Panc1 (cell line): ENCODE measurements at regions not wholly inside any gene's neighbourhood (a gene's known extent, or its start where the extent isn't known, plus 50 kb on each side); places are given as distances from the start of the nearest gene placed in this dataset.

Experiments used
- ATAC-seq: fragments of 200-7000 bp; cut with Tn5 transposase; 2 replicates; pipeline ENCODE4 v1.9.1; 2020; ENCODE audit warnings: mild to moderate bottlenecking, moderate library complexity
- BruUV-seq: library from RNA; stranded (reverse); fragments of 400-500 nt; replicated peaks from 2 replicates; lab custom pipeline; 2021; lab: Mats Ljungman, UMichigan
- CTCF ChIA-PET: fragments of 300-600 bp; sonication (Branson Sonifier 250); formaldehyde crosslinking; loops from one replicate; lab custom pipeline; 2022; ENCODE audit warnings: antibody characterized with exemption; lab: Charles Lee
- POLR2A ChIA-PET: fragments of 300-600 bp; sonication (Branson Sonifier 250); formaldehyde crosslinking; loops from one replicate; lab custom pipeline; 2022; ENCODE audit warnings: antibody characterized with exemption; lab: Charles Lee
- DNase-seq: peaks from one replicate; pipeline ENCODE4 v3.0.0-alpha.2; 2010; ENCODE audit warnings: low read depth, low spot score
- H3K27ac ChIP-seq: 2 replicates; pipeline ENCODE4 v1.5.1; 2011; ENCODE audit warnings: mild to moderate bottlenecking, low read length, inconsistent platforms
- H3K27me3 ChIP-seq: fragments of 200-500 bp; sonication (Bioruptor generic); 2 replicates; pipeline ENCODE4 v1.6.0; 2014; ENCODE audit warnings: low read length, inconsistent platforms; ENCODE audit not compliant: control insufficient read depth, insufficient read depth
- H3K36me3 ChIP-seq: fragments of 200-500 bp; sonication (Bioruptor generic); 2 replicates; pipeline ENCODE4 v1.5.1; 2014; ENCODE audit warnings: inconsistent platforms, mild to moderate bottlenecking, low read length, moderate library complexity; ENCODE audit not compliant: control insufficient read depth, insufficient read depth
- H3K4me1 ChIP-seq: 2 replicates; pipeline ENCODE4 v1.5.1; 2011; ENCODE audit warnings: inconsistent platforms, mild to moderate bottlenecking, low read length, moderate library complexity; ENCODE audit not compliant: control insufficient read depth, insufficient read depth
- H3K4me3 ChIP-seq, 2 experiments: 2 replicates each; pipeline ENCODE4 v1.5.1; 2011 to 2012; ENCODE audit warnings: low read depth in 2 of 2, low read length in 2 of 2, mild to moderate bottlenecking in 2 of 2, inconsistent platforms in 1 of 2, moderate library complexity in 1 of 2
- H3K9me3 ChIP-seq: fragments of 200-500 bp; sonication (Bioruptor generic); 2 replicates; pipeline ENCODE4 v1.5.1; 2014; ENCODE audit warnings: low read depth, mild to moderate bottlenecking, inconsistent platforms, low read length, moderate library complexity; ENCODE audit not compliant: control insufficient read depth, insufficient read depth
- CTCF ChIP-seq: fragments of 450-650 bp; IDR thresholded peaks from 2 replicates; pipeline ENCODE4 v1.5.1; 2017; ENCODE audit warnings: mild to moderate bottlenecking
- POLR2AphosphoS5 ChIP-seq: IDR thresholded peaks from 2 replicates; pipeline ENCODE4 v1.6.1; 2012; ENCODE audit warnings: mild to moderate bottlenecking, low read depth, low read length, moderate library complexity
- REST ChIP-seq, 2 experiments: IDR thresholded peaks; 2 replicates each; pipeline ENCODE4 v1.6.1; 2011 to 2012; ENCODE audit warnings: low read depth in 2 of 2, control low read depth in 1 of 2, low read length in 1 of 2, mild to moderate bottlenecking in 1 of 2, moderate library complexity in 1 of 2; ENCODE audit not compliant: insufficient read depth in 1 of 2
- SIN3A ChIP-seq: IDR thresholded peaks from 2 replicates; pipeline ENCODE4 v1.6.1; 2012; ENCODE audit warnings: low read depth, mild to moderate bottlenecking, low read length, moderate library complexity, borderline replicate concordance; ENCODE audit not compliant: insufficient read depth
- TCF7L2 ChIP-seq: IDR thresholded peaks from 2 replicates; pipeline ENCODE4 v1.6.1; 2011; ENCODE audit warnings: mild to moderate bottlenecking, low read depth, low read length, inconsistent platforms
- in situ Hi-C: cut with HindIII; loops from 2 replicates; pipeline ENCODE4 v1.10.0; 2016; ENCODE audit warnings: low sequenced_read_pairs, low pct_unique_long_range_greater_than_20kb
- intact Hi-C: fragments of 100-400 bp; cut with micrococcal nuclease; formaldehyde crosslinking; loops from one replicate; pipeline ENCODE4 v1.10.0; 2022; ENCODE audit not compliant: unreplicated experiment

- CTCF ChIA-PET = no interaction called here
- ATAC-seq (no peak), DNase-seq (no peak)
- H3K27ac ChIP-seq = no peak overlapping the region
- no peaks in the 10 kb centered on the region for H3K9me3 ChIP-seq
- in situ Hi-C loops = no loop called here
- H3K27me3 ChIP-seq = no peaks in the 10 kb centered on the region
- no peaks in the 10 kb centered on the region for H3K4me1 ChIP-seq
- TF ChIP-seq POLR2AphosphoS5 = no peak
- no peak for TF ChIP-seq TCF7L2
- no peak for TF ChIP-seq SIN3A
- TF ChIP-seq REST (IDR thresholded peaks at IDR 0.05; ENCODE audit: insufficient read depth in 1 of 2, low read depth in 2 of 2, low read length in 1 of 2) = no peak
- no peak for TF ChIP-seq CTCF
- BruUV-seq = no TSS peak
- no peaks in the 10 kb centered on the region for H3K36me3 ChIP-seq
- intact Hi-C loops = no loop called here
- POLR2A ChIA-PET = no interaction called here
- H3K4me3 ChIP-seq = no peak overlapping the region
Observed at GRCh38 chr3:26345613-26346012, 277.0 kb upstream of the LRRC3B start.

- CTCF ChIA-PET = no interaction called here
- ATAC-seq = no peak
Observed at GRCh38 chr3:26346497-26346896, 276.1 kb upstream of the LRRC3B start.

More at GRCh38 chr3:26346497-26346896, 276.1 kb upstream of the LRRC3B start:
- Histone ChIP-seq H3K4me1 (no peaks in the 10 kb centered on the region), H3K36me3 (no peaks in the 10 kb centered on the region), H3K9me3 (no peaks in the 10 kb centered on the region), H3K27ac (no peak overlapping the region), H3K27me3 (no peaks in the 10 kb centered on the region), H3K4me3 (no peak overlapping the region)
- in situ Hi-C loops = no loop called here
- TF ChIP-seq REST (IDR thresholded peaks at IDR 0.05; ENCODE audit: insufficient read depth in 1 of 2, low read depth in 2 of 2, low read length in 1 of 2) (no peak), CTCF (no peak), TCF7L2 (no peak), SIN3A (no peak), POLR2AphosphoS5 (no peak)
- intact Hi-C loops = no loop called here
- BruUV-seq = no TSS peak
- no peak for DNase-seq
- POLR2A ChIA-PET = no interaction called here
